Testis (tissue), 2 donors: ENCODE measurements at regions not wholly inside any gene's neighbourhood (a gene's known extent, or its start where the extent isn't known, plus 50 kb on each side); places are given as distances from the start of the nearest gene placed in this dataset.

ENCODE experiments used
- DNase-seq: peaks from one replicate; pipeline ENCODE4 v3.0.0-alpha.2; 2019
- H3K27ac ChIP-seq, 2 donors: fragments of 200-600 bp; sonication (generic); one replicate each; pipeline ENCODE4 v1.5.1; 2019
- H3K27me3 ChIP-seq: fragments of 200-600 bp; sonication (generic); one replicate; pipeline ENCODE4 v1.5.1; 2019
- H3K36me3 ChIP-seq: fragments of 200-600 bp; sonication (generic); one replicate; pipeline ENCODE4 v1.5.1; 2017; ENCODE audit warnings: low read depth; ENCODE audit errors: missing control alignments
- H3K4me1 ChIP-seq: fragments of 200-600 bp; sonication (generic); one replicate; pipeline ENCODE4 v1.5.1; 2019
- H3K4me3 ChIP-seq, 2 donors: fragments of 200-600 bp; sonication (generic); one replicate each; pipeline ENCODE4 v1.5.1; 2017 to 2019
- H3K9me3 ChIP-seq: fragments of 200-600 bp; sonication (generic); one replicate; pipeline ENCODE4 v1.5.1; 2017
- POLR2A ChIP-seq: fragments of 450-650 bp; IDR thresholded peaks from one replicate; pipeline ENCODE4 v1.6.1; 2017; ENCODE audit warnings: antibody characterized with exemption, mild to moderate bottlenecking, moderate library complexity
- WGBS, 2 donors: methylation state at CpG; one replicate each; pipeline ENCODE4 v1.1.5; 2018; 5-methylcytosine and 5-hydroxymethylcytosine counted together
- intact Hi-C: fragments of 100-400 bp; cut with DNase I; formaldehyde crosslinking; loops from one replicate; pipeline ENCODE4 v1.15.1; 2023; ENCODE audit warnings: low total_unique reads
- TF ChIP-seq, protein P1 (sequence below), 3 experiments: fragments of 450-650 bp in 2 of 3; fragments of 200-600 bp in 1 of 3; sonication (generic) in 1 of 3; IDR thresholded peaks; one replicate each; pipeline ENCODE4 v1.5.1; 2016 to 2019; ENCODE audit warnings: antibody characterized with exemption in 3 of 3, mild to moderate bottlenecking in 2 of 3, moderate library complexity in 1 of 3

DNA sequence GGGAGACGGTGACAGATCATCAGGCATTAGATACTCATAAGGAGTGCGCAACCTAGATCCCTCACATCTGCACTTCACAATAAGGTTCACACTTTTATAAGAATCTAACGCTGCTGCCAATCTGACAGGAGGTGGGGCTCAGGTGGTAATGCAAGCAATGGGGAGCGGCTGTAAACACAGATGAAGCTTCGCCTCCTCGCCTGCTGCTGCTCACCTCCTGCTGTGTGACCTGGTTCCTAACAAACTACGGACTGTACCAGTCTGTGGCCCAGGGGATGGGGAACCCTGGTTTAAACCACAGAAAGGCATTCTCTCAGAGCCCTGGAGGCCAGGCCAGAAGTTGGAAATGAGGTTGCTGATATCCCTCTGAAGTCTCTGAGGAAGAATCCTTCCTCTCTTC, 323.6 kb downstream of the DRD1 start:
- intact Hi-C loops, result no loop called here
- no peaks in the 10 kb centered on the region for H3K27me3 ChIP-seq
- no peak overlapping the region for H3K27ac ChIP-seq
- H3K4me1 ChIP-seq, result no peaks in the 10 kb centered on the region
- TF ChIP-seq, protein P1, sequence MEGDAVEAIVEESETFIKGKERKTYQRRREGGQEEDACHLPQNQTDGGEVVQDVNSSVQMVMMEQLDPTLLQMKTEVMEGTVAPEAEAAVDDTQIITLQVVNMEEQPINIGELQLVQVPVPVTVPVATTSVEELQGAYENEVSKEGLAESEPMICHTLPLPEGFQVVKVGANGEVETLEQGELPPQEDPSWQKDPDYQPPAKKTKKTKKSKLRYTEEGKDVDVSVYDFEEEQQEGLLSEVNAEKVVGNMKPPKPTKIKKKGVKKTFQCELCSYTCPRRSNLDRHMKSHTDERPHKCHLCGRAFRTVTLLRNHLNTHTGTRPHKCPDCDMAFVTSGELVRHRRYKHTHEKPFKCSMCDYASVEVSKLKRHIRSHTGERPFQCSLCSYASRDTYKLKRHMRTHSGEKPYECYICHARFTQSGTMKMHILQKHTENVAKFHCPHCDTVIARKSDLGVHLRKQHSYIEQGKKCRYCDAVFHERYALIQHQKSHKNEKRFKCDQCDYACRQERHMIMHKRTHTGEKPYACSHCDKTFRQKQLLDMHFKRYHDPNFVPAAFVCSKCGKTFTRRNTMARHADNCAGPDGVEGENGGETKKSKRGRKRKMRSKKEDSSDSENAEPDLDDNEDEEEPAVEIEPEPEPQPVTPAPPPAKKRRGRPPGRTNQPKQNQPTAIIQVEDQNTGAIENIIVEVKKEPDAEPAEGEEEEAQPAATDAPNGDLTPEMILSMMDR (IDR thresholded peaks at IDR 0.05), result no peak
- no peak for TF ChIP-seq POLR2A
- WGBS, 2 donors, result 83 to 90% methylated on average over 7 of the region's 7 CpGs
- no peak for DNase-seq
- H3K36me3 ChIP-seq, result no peaks in the 10 kb centered on the region
- H3K9me3 ChIP-seq, result no peaks in the 10 kb centered on the region
- no peak overlapping the region for H3K4me3 ChIP-seq

GRCh38 chr5:175118700-175119309, 325.2 kb downstream of the DRD1 start:
- DNase-seq, result no peak
- WGBS, 2 donors, result 66 to 77% methylated on average over 3 of the region's 3 CpGs
- no peak overlapping the region for H3K27ac ChIP-seq
- TF ChIP-seq POLR2A, result no peak
- TF ChIP-seq, protein P1 (IDR thresholded peaks at IDR 0.05), result no peak
- H3K4me1 ChIP-seq, result no peaks in the 10 kb centered on the region
- no peak overlapping the region for H3K4me3 ChIP-seq
- no peaks in the 10 kb centered on the region for H3K36me3 ChIP-seq
- no peaks in the 10 kb centered on the region for H3K27me3 ChIP-seq
- H3K9me3 ChIP-seq, result no peaks in the 10 kb centered on the region
- intact Hi-C loops, result no loop called here

DNA sequence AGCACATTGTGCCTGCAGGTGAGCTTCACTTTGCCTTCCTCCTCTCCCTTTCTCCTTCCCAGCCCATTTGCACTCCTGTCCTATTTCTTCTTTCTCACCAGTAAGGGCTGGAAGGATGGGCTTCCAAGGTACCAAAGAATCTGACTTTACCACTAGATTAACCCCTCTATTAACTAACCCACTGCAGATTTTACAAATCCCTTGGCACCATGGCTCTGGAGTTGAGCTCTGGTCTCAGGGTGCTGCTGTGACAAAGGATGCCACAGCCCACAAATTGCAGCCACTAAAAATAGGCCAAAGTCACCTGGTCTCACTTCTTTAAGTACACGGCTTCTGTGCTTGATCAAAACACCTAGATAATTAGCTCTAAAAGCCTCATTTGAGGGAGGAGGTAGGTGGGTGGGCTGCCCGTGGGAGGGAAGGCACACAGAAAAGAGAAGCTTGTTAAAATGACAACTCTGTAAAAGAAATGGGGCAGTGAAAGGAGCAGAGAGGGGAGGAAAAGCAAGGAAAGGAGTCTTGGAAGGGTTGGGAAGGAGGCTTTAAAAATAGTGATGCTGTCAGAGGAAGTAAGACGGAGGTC, 327.4 kb downstream of the DRD1 start:
- Histone ChIP-seq H3K4me3 (no peak overlapping the region), H3K27ac (no peak overlapping the region), H3K9me3 (no peaks in the 10 kb centered on the region), H3K4me1 (no peaks in the 10 kb centered on the region), H3K36me3 (no peaks in the 10 kb centered on the region), H3K27me3 (no peaks in the 10 kb centered on the region)
- WGBS, 2 donors, result 43 to 58% methylated on average over 3 of the region's 3 CpGs
- TF ChIP-seq, protein P1 (IDR thresholded peaks at IDR 0.05), result no peak
- no peak for TF ChIP-seq POLR2A
- no peak for DNase-seq
- intact Hi-C loops, result no loop called here

DNA sequence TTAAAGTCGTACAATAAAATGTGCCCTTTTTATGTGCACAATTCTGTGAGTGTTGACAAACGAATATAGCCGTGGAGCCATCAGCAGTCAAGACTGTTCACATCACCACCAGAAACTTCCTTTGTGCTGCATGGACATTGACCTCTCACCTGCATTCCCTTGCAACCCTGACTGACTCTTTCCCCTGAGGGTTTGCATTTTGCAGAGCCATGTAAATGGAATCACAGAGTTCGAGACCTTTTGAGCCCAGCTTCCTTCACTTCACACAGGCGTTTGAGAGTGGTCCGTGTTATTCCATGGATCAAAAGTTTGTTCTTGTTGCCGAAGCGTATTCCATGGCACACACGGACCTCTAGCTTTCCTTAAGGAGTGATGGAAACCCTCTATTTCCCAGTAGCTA, 328.2 kb downstream of the DRD1 start:
- intact Hi-C loops, result no loop called here
- H3K4me1 ChIP-seq, result no peaks in the 10 kb centered on the region
- no peaks in the 10 kb centered on the region for H3K36me3 ChIP-seq
- no peaks in the 10 kb centered on the region for H3K27me3 ChIP-seq
- no peak for DNase-seq
- no peak overlapping the region for H3K27ac ChIP-seq
- H3K9me3 ChIP-seq, result no peaks in the 10 kb centered on the region
- no peak for TF ChIP-seq POLR2A
- TF ChIP-seq, protein P1 (IDR thresholded peaks at IDR 0.05), result no peak
- 78 to 86% methylated on average over 9 of the region's 9 CpGs for WGBS, 2 donors
- H3K4me3 ChIP-seq, result no peak overlapping the region

DNA sequence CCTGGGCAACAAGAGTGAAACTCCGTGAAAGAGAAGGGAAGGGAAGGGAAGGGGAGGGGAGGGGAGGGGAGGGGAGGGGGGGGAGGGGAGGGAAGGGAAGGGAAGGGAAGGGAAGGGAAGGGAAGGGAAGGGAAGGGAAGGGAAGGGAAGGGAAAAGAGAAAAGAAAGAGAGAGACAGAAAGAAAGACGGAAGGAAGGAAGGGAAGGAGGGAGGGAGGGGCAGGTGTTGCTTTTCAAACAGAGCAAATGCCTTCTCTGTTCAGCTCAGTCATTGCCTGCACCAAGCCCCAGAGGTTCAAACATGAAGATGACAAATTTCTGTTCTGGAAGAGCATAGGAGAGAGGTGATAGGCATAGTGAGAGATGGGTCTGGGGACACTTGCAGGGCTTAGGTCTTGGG, 330.0 kb downstream of the DRD1 start:
- H3K36me3 ChIP-seq, result no peaks in the 10 kb centered on the region
- H3K9me3 ChIP-seq, result no peaks in the 10 kb centered on the region
- H3K4me1 ChIP-seq, result no peaks in the 10 kb centered on the region
- TF ChIP-seq, protein P1 (IDR thresholded peaks at IDR 0.05), result no peak
- no peak for TF ChIP-seq POLR2A
- H3K4me3 ChIP-seq, result no peak overlapping the region
- DNase-seq, result no peak
- H3K27ac ChIP-seq, result no peak overlapping the region
- WGBS, 2 donors, result 70 to 85% methylated on average over 2 of the region's 2 CpGs
- no peaks in the 10 kb centered on the region for H3K27me3 ChIP-seq
- intact Hi-C loops, result no loop called here
